ENCODE measurements at regions not wholly inside any gene's neighbourhood (a gene's known extent, or its start where the extent isn't known, plus 50 kb on each side); places are given as distances from the start of the nearest gene placed in this dataset.
"Not testable (repeated sequence)": the region's sequence is repeated elsewhere in the genome, so short reads cannot be mapped to it uniquely, and the experiment has no call there.

- no peak overlapping the region for H3K4ac ChIP-seq (ENCODE audit: low read depth in 1 of 2, low read length in 2 of 2)
- no peak overlapping the region for H2BK5ac ChIP-seq (ENCODE audit: low read depth, low read length, poor library complexity, severe bottlenecking)
- H3K18ac ChIP-seq (ENCODE audit: low read depth in 1 of 2, low read length in 2 of 2), result no peak overlapping the region
- no peaks in the 10 kb centered on the region for H3K27me3 ChIP-seq (ENCODE audit: control insufficient read depth in 1 of 2, insufficient read depth in 1 of 2, low read length in 2 of 2)
- H3K36me3 ChIP-seq (ENCODE audit: control insufficient read depth in 1 of 2, insufficient read depth in 2 of 2, low read depth in 1 of 2, low read length in 2 of 2), result no peaks in the 10 kb centered on the region
- peaks cover 4% of the 10 kb centered on the region for H3K9me3 ChIP-seq (ENCODE audit: control insufficient read depth, low read length)
- H3K14ac ChIP-seq (ENCODE audit: low read length in 2 of 2), result no peak overlapping the region
- no peak overlapping the region for H2BK120ac ChIP-seq (ENCODE audit: low read depth, low read length)
- H3K4me3 ChIP-seq (ENCODE audit: insufficient read depth in 1 of 2, low read depth in 1 of 2, low read length in 2 of 2), result no peak overlapping the region
- H2BK15ac ChIP-seq (ENCODE audit: low read depth, poor library complexity, severe bottlenecking), result no peak overlapping the region
- no peak overlapping the region for H3K23ac ChIP-seq (ENCODE audit: low read length in 2 of 2)
- peak overlapping the region; percentile 8 for H4K8ac ChIP-seq (ENCODE audit: low read length)
- no peak overlapping the region for H4K91ac ChIP-seq (ENCODE audit: low read length)
- no peaks in the 10 kb centered on the region for H3K79me1 ChIP-seq (replicated peaks; ENCODE audit: low read length, poor library complexity, severe bottlenecking)
- no peak overlapping the region for H3K9ac ChIP-seq (ENCODE audit: low read length)
- H3K4me2 ChIP-seq (ENCODE audit: low read length, poor library complexity, severe bottlenecking), result no peak overlapping the region
- H3K4me1 ChIP-seq (ENCODE audit: control insufficient read depth, insufficient read depth, low read depth, low read length), result no peaks in the 10 kb centered on the region
- H2BK12ac ChIP-seq (ENCODE audit: low read length in 2 of 2), result no peak overlapping the region
- no peak for DNase-seq
- H2AK5ac ChIP-seq (ENCODE audit: low read length, severe bottlenecking), result no peak overlapping the region
- H2AFZ ChIP-seq (ENCODE audit: low read depth, low read length), result no peak overlapping the region
- 82% methylated on average over 9 of the region's 9 CpGs for WGBS
- H3K27ac ChIP-seq (ENCODE audit: low read length, poor library complexity, severe bottlenecking), result no peak overlapping the region
Observed at GRCh38 chr9:107768224-107768623, 278.7 kb upstream of the KLF4 start.

- Histone ChIP-seq H3K79me1 (replicated peaks; ENCODE audit: low read length, poor library complexity, severe bottlenecking) (no peaks in the 10 kb centered on the region), H2BK15ac (ENCODE audit: low read depth, poor library complexity, severe bottlenecking) (no peak overlapping the region), H4K8ac (ENCODE audit: low read length) (no peak overlapping the region), H3K9ac (ENCODE audit: low read length) (no peak overlapping the region), H3K27me3 (ENCODE audit: control insufficient read depth in 1 of 2, insufficient read depth in 1 of 2, low read length in 2 of 2) (no peaks in the 10 kb centered on the region), H3K36me3 (ENCODE audit: control insufficient read depth in 1 of 2, insufficient read depth in 2 of 2, low read depth in 1 of 2, low read length in 2 of 2) (no peaks in the 10 kb centered on the region), H3K27ac (ENCODE audit: low read length, poor library complexity, severe bottlenecking) (no peak overlapping the region), H3K23ac (ENCODE audit: low read length in 2 of 2) (no peak overlapping the region), H3K4me2 (ENCODE audit: low read length, poor library complexity, severe bottlenecking) (no peak overlapping the region), H3K18ac (ENCODE audit: low read depth in 1 of 2, low read length in 2 of 2) (no peak overlapping the region), H3K9me3 (ENCODE audit: control insufficient read depth, low read length) (no peaks in the 10 kb centered on the region), H3K4ac (ENCODE audit: low read depth in 1 of 2, low read length in 2 of 2) (no peak overlapping the region), H2BK120ac (ENCODE audit: low read depth, low read length) (no peak overlapping the region), H2AK5ac (ENCODE audit: low read length, severe bottlenecking) (no peak overlapping the region), H2AFZ (ENCODE audit: low read depth, low read length) (no peak overlapping the region), H4K91ac (ENCODE audit: low read length) (no peak overlapping the region), H2BK12ac (ENCODE audit: low read length in 2 of 2) (no peak overlapping the region), H3K4me3 (ENCODE audit: insufficient read depth in 1 of 2, low read depth in 1 of 2, low read length in 2 of 2) (no peak overlapping the region), H2BK5ac (ENCODE audit: low read depth, low read length, poor library complexity, severe bottlenecking) (no peak overlapping the region), H3K4me1 (ENCODE audit: control insufficient read depth, insufficient read depth, low read depth, low read length) (no peaks in the 10 kb centered on the region), H3K14ac (ENCODE audit: low read length in 2 of 2) (no peak overlapping the region)
- DNase-seq, result no peak
- 91% methylated on average over 4 of the region's 4 CpGs for WGBS
Observed at GRCh38 chr9:107767711-107768110, 278.1 kb upstream of the KLF4 start.

GRCh38 chr9:107763469-107763868 lies 273.9 kb upstream of the KLF4 start:
- H3K36me3 ChIP-seq (ENCODE audit: control insufficient read depth in 1 of 2, insufficient read depth in 2 of 2, low read depth in 1 of 2, low read length in 2 of 2); DNase-seq; H4K91ac ChIP-seq (ENCODE audit: low read length); H2BK12ac ChIP-seq (ENCODE audit: low read length in 2 of 2); H3K4ac ChIP-seq (ENCODE audit: low read depth in 1 of 2, low read length in 2 of 2); H2AFZ ChIP-seq (ENCODE audit: low read depth, low read length); H3K9ac ChIP-seq (ENCODE audit: low read length); H2AK5ac ChIP-seq (ENCODE audit: low read length, severe bottlenecking); H3K79me1 ChIP-seq (replicated peaks; ENCODE audit: low read length, poor library complexity, severe bottlenecking); H2BK5ac ChIP-seq (ENCODE audit: low read depth, low read length, poor library complexity, severe bottlenecking); H3K4me2 ChIP-seq (ENCODE audit: low read length, poor library complexity, severe bottlenecking); H2BK15ac ChIP-seq (ENCODE audit: low read depth, poor library complexity, severe bottlenecking); H3K18ac ChIP-seq (ENCODE audit: low read depth in 1 of 2, low read length in 2 of 2); H2BK120ac ChIP-seq (ENCODE audit: low read depth, low read length); H4K8ac ChIP-seq (ENCODE audit: low read length); H3K14ac ChIP-seq (ENCODE audit: low read length in 2 of 2); H3K4me3 ChIP-seq (ENCODE audit: insufficient read depth in 1 of 2, low read depth in 1 of 2, low read length in 2 of 2); H3K9me3 ChIP-seq (ENCODE audit: control insufficient read depth, low read length); H3K4me1 ChIP-seq (ENCODE audit: control insufficient read depth, insufficient read depth, low read depth, low read length); H3K27ac ChIP-seq (ENCODE audit: low read length, poor library complexity, severe bottlenecking); H3K27me3 ChIP-seq (ENCODE audit: control insufficient read depth in 1 of 2, insufficient read depth in 1 of 2, low read length in 2 of 2); H3K23ac ChIP-seq (ENCODE audit: low read length in 2 of 2): not testable (repeated sequence)
- WGBS, result 83% methylated on average over 2 of the region's 2 CpGs

- no peaks in the 10 kb centered on the region for H3K36me3 ChIP-seq (ENCODE audit: control insufficient read depth in 1 of 2, insufficient read depth in 2 of 2, low read depth in 1 of 2, low read length in 2 of 2)
- no peaks in the 10 kb centered on the region for H3K27me3 ChIP-seq (ENCODE audit: control insufficient read depth in 1 of 2, insufficient read depth in 1 of 2, low read length in 2 of 2)
- H3K9ac ChIP-seq (ENCODE audit: low read length), result no peak overlapping the region
- H3K4ac ChIP-seq (ENCODE audit: low read depth in 1 of 2, low read length in 2 of 2), result no peak overlapping the region
- no peak overlapping the region for H3K18ac ChIP-seq (ENCODE audit: low read depth in 1 of 2, low read length in 2 of 2)
- no peak overlapping the region for H2AK5ac ChIP-seq (ENCODE audit: low read length, severe bottlenecking)
- no peak overlapping the region for H3K14ac ChIP-seq (ENCODE audit: low read length in 2 of 2)
- H4K91ac ChIP-seq (ENCODE audit: low read length), result no peak overlapping the region
- no peak overlapping the region for H3K4me2 ChIP-seq (ENCODE audit: low read length, poor library complexity, severe bottlenecking)
- no peak overlapping the region for H2AFZ ChIP-seq (ENCODE audit: low read depth, low read length)
- H4K8ac ChIP-seq (ENCODE audit: low read length), result no peak overlapping the region
- H3K4me3 ChIP-seq (ENCODE audit: insufficient read depth in 1 of 2, low read depth in 1 of 2, low read length in 2 of 2), result no peak overlapping the region
- no peak overlapping the region for H3K27ac ChIP-seq (ENCODE audit: low read length, poor library complexity, severe bottlenecking)
- H2BK15ac ChIP-seq (ENCODE audit: low read depth, poor library complexity, severe bottlenecking), result no peak overlapping the region
- no peaks in the 10 kb centered on the region for H3K4me1 ChIP-seq (ENCODE audit: control insufficient read depth, insufficient read depth, low read depth, low read length)
- H3K79me1 ChIP-seq (replicated peaks; ENCODE audit: low read length, poor library complexity, severe bottlenecking), result no peaks in the 10 kb centered on the region
- DNase-seq, result no peak
- no peaks in the 10 kb centered on the region for H3K9me3 ChIP-seq (ENCODE audit: control insufficient read depth, low read length)
- no peak overlapping the region for H2BK120ac ChIP-seq (ENCODE audit: low read depth, low read length)
- whole genome bisulfite sequencing, result 99% methylated on average over 2 of the region's 2 CpGs
- H3K23ac ChIP-seq (ENCODE audit: low read length in 2 of 2), result no peak overlapping the region
- no peak overlapping the region for H2BK5ac ChIP-seq (ENCODE audit: low read depth, low read length, poor library complexity, severe bottlenecking)
- H2BK12ac ChIP-seq (ENCODE audit: low read length in 2 of 2), result no peak overlapping the region
Observed at GRCh38 chr9:107761307-107761706, 271.7 kb upstream of the KLF4 start.
